ENCODE measurements at regions not wholly inside any gene's neighbourhood (a gene's known extent, or its start where the extent isn't known, plus 50 kb on each side); places are given as distances from the start of the nearest gene placed in this dataset.

DNA sequence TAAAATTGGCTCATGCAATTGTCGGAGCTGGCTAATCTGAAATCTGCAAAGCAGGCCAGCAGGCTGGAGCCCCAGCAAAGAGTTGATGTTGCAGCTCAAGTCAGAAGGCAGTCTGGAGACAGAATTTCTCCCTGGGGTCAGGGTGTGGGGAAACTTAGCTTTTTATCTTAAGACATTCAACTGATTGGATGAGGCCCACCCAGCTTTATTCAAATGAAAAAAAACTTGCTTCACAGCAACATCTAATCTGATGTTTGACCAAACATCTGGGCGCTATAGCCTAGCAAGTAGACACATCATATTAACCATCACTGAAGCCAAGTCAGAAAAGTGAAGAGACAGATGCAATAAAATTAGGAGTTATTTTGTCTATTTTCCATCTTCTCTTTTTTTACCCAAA, 108.8 kb upstream of the CCDC28A start:
- TF ChIP-seq, protein P1, sequence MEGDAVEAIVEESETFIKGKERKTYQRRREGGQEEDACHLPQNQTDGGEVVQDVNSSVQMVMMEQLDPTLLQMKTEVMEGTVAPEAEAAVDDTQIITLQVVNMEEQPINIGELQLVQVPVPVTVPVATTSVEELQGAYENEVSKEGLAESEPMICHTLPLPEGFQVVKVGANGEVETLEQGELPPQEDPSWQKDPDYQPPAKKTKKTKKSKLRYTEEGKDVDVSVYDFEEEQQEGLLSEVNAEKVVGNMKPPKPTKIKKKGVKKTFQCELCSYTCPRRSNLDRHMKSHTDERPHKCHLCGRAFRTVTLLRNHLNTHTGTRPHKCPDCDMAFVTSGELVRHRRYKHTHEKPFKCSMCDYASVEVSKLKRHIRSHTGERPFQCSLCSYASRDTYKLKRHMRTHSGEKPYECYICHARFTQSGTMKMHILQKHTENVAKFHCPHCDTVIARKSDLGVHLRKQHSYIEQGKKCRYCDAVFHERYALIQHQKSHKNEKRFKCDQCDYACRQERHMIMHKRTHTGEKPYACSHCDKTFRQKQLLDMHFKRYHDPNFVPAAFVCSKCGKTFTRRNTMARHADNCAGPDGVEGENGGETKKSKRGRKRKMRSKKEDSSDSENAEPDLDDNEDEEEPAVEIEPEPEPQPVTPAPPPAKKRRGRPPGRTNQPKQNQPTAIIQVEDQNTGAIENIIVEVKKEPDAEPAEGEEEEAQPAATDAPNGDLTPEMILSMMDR (conservative IDR thresholded peaks at IDR 0.05; ENCODE audit: low read length), result no peak
- no peak for TF ChIP-seq EZH2phosphoT487 (IDR thresholded peaks at IDR 0.05; ENCODE audit: borderline replicate concordance)

All from Loucy (cell line).